K562 (cell line): ENCODE measurements at regions not wholly inside any gene's neighbourhood (a gene's known extent, or its start where the extent isn't known, plus 50 kb on each side); places are given as distances from the start of the nearest gene placed in this dataset.

Experiments
- ATAC-seq: fragments of 200-7000 bp; cut with Tn5 transposase; 3 replicates; pipeline ENCODE4 v1.9.1; 2020; ENCODE audit warnings: moderate library complexity
- BruUV-seq: library from RNA; stranded (reverse); fragments of 400-500 nt; replicated peaks from 2 replicates; lab custom pipeline; 2021; lab: Mats Ljungman, UMichigan
- CTCF ChIA-PET: fragments of 300-600 bp; formaldehyde crosslinking; extraction: SDS; loops from one replicate; lab custom pipeline; 2021; ENCODE audit warnings: low intra/inter-chr PET ratio; lab: Yijun Ruan, JAX
- POLR2A ChIA-PET: fragments of 300-600, 350-650 bp; sonication (Branson Sonifier 250); formaldehyde crosslinking; extraction: SDS; loops from one replicate; lab custom pipeline; 2021; ENCODE audit warnings: antibody characterized with exemption, inconsistent platforms; lab: Yijun Ruan, JAX
- DNase-seq, 4 experiments: peaks; one replicate each; pipeline versions ENCODE4 v3.0.0 to v3.0.0-alpha.2; 2011 to 2018; ENCODE audit warnings: low spot score in 3 of 4, mixed read lengths in 3 of 4; ENCODE audit errors: extremely low read depth in 1 of 4
- FAIRE-seq: peaks from 2 replicates; lab custom pipeline; 2011; peaks lifted over from hg19 to GRCh38; lab: Jason Lieb, UNC
- H2AFZ ChIP-seq: 2 replicates; pipeline ENCODE4 v1.6.0; 2011; ENCODE audit warnings: low read depth, low read length, control low read depth, inconsistent platforms
- H3K27ac ChIP-seq: fragments of 200-600 bp; 3 replicates; pipeline ENCODE4 v1.8.0; 2011; ENCODE audit warnings: low read depth, mild to moderate bottlenecking, control low read depth, inconsistent platforms, low read length, moderate library complexity, mixed read lengths; ENCODE audit errors: extremely low read depth
- H3K27me3 ChIP-seq, 2 experiments: fragments of 300-600 bp in 1 of 2; 2 replicates in 1 of 2; 3 replicates in 1 of 2; pipeline versions ENCODE4 v1.6.0 to v1.8.0; 2011; ENCODE audit warnings: inconsistent platforms in 2 of 2, low read length in 2 of 2, mild to moderate bottlenecking in 1 of 2, mixed read lengths in 1 of 2, moderate library complexity in 1 of 2; ENCODE audit not compliant: control insufficient read depth in 2 of 2, insufficient read depth in 2 of 2
- H3K36me3 ChIP-seq: fragments of 300-600 bp; 3 replicates; pipeline ENCODE4 v1.8.0; 2011; ENCODE audit warnings: mild to moderate bottlenecking, low read length, inconsistent platforms; ENCODE audit not compliant: control insufficient read depth, insufficient read depth
- H3K4me1 ChIP-seq, 2 experiments: fragments of 200-600 bp in 1 of 2; replicated peaks in 1 of 2; 2 replicates in 1 of 2; 3 replicates in 1 of 2; pipeline versions ENCODE4 v1.5.1 to v1.8.0; 2011; ENCODE audit warnings: inconsistent platforms in 2 of 2, low read length in 2 of 2, mild to moderate bottlenecking in 1 of 2, mixed read lengths in 1 of 2, moderate library complexity in 1 of 2; ENCODE audit not compliant: control insufficient read depth in 2 of 2, insufficient read depth in 2 of 2
- H3K4me2 ChIP-seq: 2 replicates; pipeline ENCODE4 v1.6.1; 2011; ENCODE audit warnings: low read length, control low read depth, inconsistent platforms, mixed read lengths; ENCODE audit not compliant: insufficient read depth
- H3K4me3 ChIP-seq: fragments of 200-600 bp; sonication (generic), shearing (Covaris generic); 2 replicates; pipeline ENCODE4 v1.5.1; 2016; ENCODE audit warnings: control low read depth, inconsistent platforms
- H3K79me2 ChIP-seq: fragments of 200-600 bp; 3 replicates; pipeline ENCODE4 v1.8.0; 2011; ENCODE audit warnings: low read length, inconsistent platforms; ENCODE audit not compliant: control insufficient read depth, insufficient read depth
- H3K9ac ChIP-seq, 2 experiments: 2 replicates each; pipeline versions ENCODE4 v1.6.0 to v1.6.1; 2011; ENCODE audit warnings: low read depth in 2 of 2, low read length in 2 of 2, control low read depth in 1 of 2, inconsistent platforms in 1 of 2, mild to moderate bottlenecking in 1 of 2, mixed read lengths in 1 of 2; ENCODE audit not compliant: insufficient read depth in 1 of 2
- H3K9me1 ChIP-seq: one replicate; pipeline ENCODE4 v1.6.0; 2011; ENCODE audit warnings: inconsistent platforms, mild to moderate bottlenecking, low read length, moderate library complexity; ENCODE audit not compliant: control insufficient read depth, insufficient read depth
- H3K9me3 ChIP-seq: replicated peaks from 2 replicates; pipeline ENCODE4 v1.5.1; 2011; ENCODE audit warnings: low read depth, low read length, inconsistent platforms; ENCODE audit not compliant: control insufficient read depth, insufficient read depth
- H4K20me1 ChIP-seq: replicated peaks from 2 replicates; pipeline ENCODE4 v1.6.1; 2011; ENCODE audit warnings: low read length, inconsistent platforms, mixed read lengths; ENCODE audit not compliant: control insufficient read depth, insufficient read depth
- ELF2 ChIP-seq: fragments of 250-450 bp; sonication (Bioruptor Pico); IDR thresholded peaks from 2 replicates; pipeline ENCODE4 v1.5.0; 2021; ENCODE audit warnings: mild to moderate bottlenecking
- EP400 ChIP-seq: fragments of 450-650 bp; IDR thresholded peaks from 2 replicates; pipeline ENCODE4 v1.6.1; 2017; ENCODE audit warnings: antibody characterized with exemption, mild to moderate bottlenecking, moderate library complexity
- FOXK2 ChIP-seq, 2 experiments: fragments of 450-650 bp; IDR thresholded peaks in 1 of 2; conservative IDR thresholded peaks in 1 of 2; 2 replicates each; pipeline ENCODE4 v1.6.1; 2016; ENCODE audit warnings: low read depth in 2 of 2, mild to moderate bottlenecking in 1 of 2
- HNRNPLL ChIP-seq: fragments of 200-400 bp; formaldehyde crosslinking; IDR thresholded peaks from 2 replicates; pipeline ENCODE4 v1.6.1; 2017; ENCODE audit warnings: low read length, low read depth, mild to moderate bottlenecking; ENCODE audit not compliant: poor library complexity, severe bottlenecking
- IRF2 ChIP-seq: sonication (generic); formaldehyde crosslinking; IDR thresholded peaks from 2 replicates; pipeline ENCODE4 v1.8.1; 2022; ENCODE audit warnings: mild to moderate bottlenecking, missing genetic modification reagents
- KLF6 ChIP-seq: fragments of 250-450 bp; sonication (Bioruptor Pico); IDR thresholded peaks from 2 replicates; pipeline ENCODE4 v1.4.0; 2020; ENCODE audit warnings: mild to moderate bottlenecking, moderate library complexity, borderline replicate concordance
- SRF ChIP-seq, 2 experiments: fragments of 250-450, 450-650 bp in 1 of 2; sonication (Bioruptor Pico) in 1 of 2; sonication (generic) in 1 of 2; formaldehyde crosslinking; IDR thresholded peaks; 2 replicates each; pipeline versions ENCODE4 v1.5.0 to v1.5.1; 2020 to 2022; ENCODE audit warnings: mild to moderate bottlenecking in 1 of 2, missing genetic modification reagents in 1 of 2
- TBL1XR1 ChIP-seq, 2 experiments: IDR thresholded peaks; 2 replicates each; pipeline ENCODE4 v1.6.1; 2012; ENCODE audit warnings: improper control_type of control experiment in 2 of 2, low read length in 2 of 2, mild to moderate bottlenecking in 1 of 2
- ZNF512 ChIP-seq: IDR thresholded peaks from 2 replicates; pipeline ENCODE4 v1.6.1; 2016; ENCODE audit warnings: missing genetic modification characterization, missing compliant biosample characterization
- WGBS: fragments of 100-300 bp; shearing (Covaris generic); methylation state at CpG from one replicate; pipeline ENCODE4 v1.1.6; 2016; ENCODE audit warnings: low coverage, mixed read lengths; ENCODE audit not compliant: insufficient coverage; ENCODE audit errors: missing lambda C conversion rate; 5-methylcytosine and 5-hydroxymethylcytosine counted together
- in situ Hi-C: fragments of 300-500 bp; cut with MboI; formaldehyde crosslinking; loops from 4 replicates; pipeline ENCODE4 v1.15.0; 2018; ENCODE audit warnings: inconsistent platforms, mixed read lengths
- intact Hi-C: fragments of 100-400 bp; cut with micrococcal nuclease; formaldehyde crosslinking; loops from 2 replicates; pipeline ENCODE4 v1.14.2; 2022
- TF ChIP-seq, protein P1 (sequence below): fragments of 450-650 bp; IDR thresholded peaks from 2 replicates; pipeline ENCODE4 v1.6.1; 2017; ENCODE audit warnings: mild to moderate bottlenecking, moderate library complexity

- POLR2A ChIA-PET, result no interaction called here
- no peaks in the 10 kb centered on the region for H3K79me2 ChIP-seq
- in situ Hi-C loops, result no loop called here
- no peak overlapping the region for H3K27ac ChIP-seq
- H3K4me2 ChIP-seq, result no peak overlapping the region
- H3K9me3 ChIP-seq, result no peaks in the 10 kb centered on the region
- TF ChIP-seq, protein P1, sequence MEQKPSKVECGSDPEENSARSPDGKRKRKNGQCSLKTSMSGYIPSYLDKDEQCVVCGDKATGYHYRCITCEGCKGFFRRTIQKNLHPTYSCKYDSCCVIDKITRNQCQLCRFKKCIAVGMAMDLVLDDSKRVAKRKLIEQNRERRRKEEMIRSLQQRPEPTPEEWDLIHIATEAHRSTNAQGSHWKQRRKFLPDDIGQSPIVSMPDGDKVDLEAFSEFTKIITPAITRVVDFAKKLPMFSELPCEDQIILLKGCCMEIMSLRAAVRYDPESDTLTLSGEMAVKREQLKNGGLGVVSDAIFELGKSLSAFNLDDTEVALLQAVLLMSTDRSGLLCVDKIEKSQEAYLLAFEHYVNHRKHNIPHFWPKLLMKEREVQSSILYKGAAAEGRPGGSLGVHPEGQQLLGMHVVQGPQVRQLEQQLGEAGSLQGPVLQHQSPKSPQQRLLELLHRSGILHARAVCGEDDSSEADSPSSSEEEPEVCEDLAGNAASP, result no peak
- TF ChIP-seq ELF2 (CRISPR knock-in tag), result no peak
- no peak for TF ChIP-seq HNRNPLL
- TF ChIP-seq ZNF512 (tag), result no peak
- no peak for TF ChIP-seq SRF (CRISPR knock-in tag; IDR thresholded peaks at IDR 0.05)
- no peak for TF ChIP-seq KLF6
- TF ChIP-seq TBL1XR1 (IDR thresholded peaks at IDR 0.05; ENCODE audit: low read length in 2 of 2), result no peak
- no peak for TF ChIP-seq EP400
- TF ChIP-seq IRF2 (CRISPR knock-in tag), result no peak
- no peak for TF ChIP-seq FOXK2 (conservative IDR thresholded peaks at IDR 0.05 in 1 of 2, IDR thresholded peaks at IDR 0.05 in 1 of 2; ENCODE audit: low read depth in 2 of 2)
- TF ChIP-seq, all 486 proteins: peak for 0
- FAIRE-seq (no peak), DNase-seq (no peak), ATAC-seq (no peak)
- Histone ChIP-seq H3K4me1 (no peaks in the 10 kb centered on the region), H3K36me3 (no peaks in the 10 kb centered on the region), H4K20me1 (no peaks in the 10 kb centered on the region), H2AFZ (no peak overlapping the region), H3K27me3 (no peaks in the 10 kb centered on the region), H3K9ac (no peak overlapping the region), H3K4me3 (no peak overlapping the region), H3K9me1 (no peaks in the 10 kb centered on the region)
- intact Hi-C loops, result no loop called here
- CTCF ChIA-PET, result no interaction called here
- no TSS peak for BruUV-seq
- 0% methylated on average over 2 of the region's 2 CpGs for WGBS
Observed at GRCh38 chr5:125203912-125204311, 457.5 kb upstream of the ZNF608 start.
